GM08714 (cell line): ENCODE measurements at regions not wholly inside any gene's neighbourhood (a gene's known extent, or its start where the extent isn't known, plus 50 kb on each side); places are given as distances from the start of the nearest gene placed in this dataset.

Source experiments
- H3K4me3 ChIP-seq: fragments of 200-500 bp; sonication (Bioruptor generic); 2 replicates; pipeline ENCODE4 v1.5.1; 2014; ENCODE audit warnings: mild to moderate bottlenecking, low read length, inconsistent platforms
- ZNF274 ChIP-seq: IDR thresholded peaks from 2 replicates; pipeline ENCODE4 v1.6.1; 2012; ENCODE audit warnings: mild to moderate bottlenecking, low read depth, low read length

DNA sequence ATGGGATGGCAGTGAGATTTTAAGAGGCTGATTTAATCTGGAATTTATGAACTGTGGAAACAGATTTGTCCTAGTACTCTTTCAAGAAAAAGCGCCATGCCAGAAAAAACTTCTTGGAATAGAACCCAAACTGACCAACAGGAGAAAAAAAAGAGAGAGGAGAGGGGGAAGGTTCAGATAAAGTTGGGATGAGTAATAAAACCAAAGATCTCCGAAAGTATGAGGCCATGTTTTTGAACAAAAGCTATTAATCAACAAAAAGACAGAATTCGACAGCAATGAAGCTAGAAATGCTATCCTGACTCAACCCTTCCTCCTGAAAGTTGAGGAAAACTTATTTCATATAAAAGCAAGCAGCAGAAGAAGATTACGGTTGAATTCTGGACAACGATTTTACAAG, 135.5 kb downstream of the CEMIP2 start:
- no peak for TF ChIP-seq ZNF274
- no peak overlapping the region for H3K4me3 ChIP-seq

DNA sequence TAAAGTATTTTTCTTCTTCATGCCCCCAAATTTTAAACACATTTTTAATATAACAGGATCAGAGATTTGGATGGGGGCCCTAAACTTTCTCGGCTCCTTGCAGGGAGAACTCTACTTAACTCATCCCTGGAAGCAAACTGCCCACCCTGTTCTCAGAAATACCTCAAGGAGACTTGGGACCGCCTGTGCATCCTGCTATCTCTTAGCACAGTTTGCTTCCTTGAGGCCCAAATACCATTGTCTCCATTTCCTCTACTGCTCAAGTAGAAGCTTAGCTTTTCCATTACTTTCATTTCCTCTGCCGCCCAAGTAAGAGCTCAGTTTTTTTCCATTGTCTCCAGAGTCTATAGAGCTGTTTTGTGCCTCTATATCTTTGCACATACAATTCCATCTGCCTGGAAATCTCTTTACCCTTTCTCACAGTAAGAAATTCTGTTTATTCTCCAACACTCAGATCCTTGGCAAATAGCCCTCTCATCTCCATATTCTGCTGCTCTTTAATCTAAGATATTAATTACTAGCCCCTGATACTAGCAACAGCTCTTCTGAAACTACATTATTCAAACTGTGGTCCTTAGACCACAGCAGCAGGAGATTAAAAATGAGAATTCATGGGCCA, 137.8 kb downstream of the CEMIP2 start:
- H3K4me3 ChIP-seq = no peak overlapping the region
- TF ChIP-seq ZNF274 = no peak

DNA sequence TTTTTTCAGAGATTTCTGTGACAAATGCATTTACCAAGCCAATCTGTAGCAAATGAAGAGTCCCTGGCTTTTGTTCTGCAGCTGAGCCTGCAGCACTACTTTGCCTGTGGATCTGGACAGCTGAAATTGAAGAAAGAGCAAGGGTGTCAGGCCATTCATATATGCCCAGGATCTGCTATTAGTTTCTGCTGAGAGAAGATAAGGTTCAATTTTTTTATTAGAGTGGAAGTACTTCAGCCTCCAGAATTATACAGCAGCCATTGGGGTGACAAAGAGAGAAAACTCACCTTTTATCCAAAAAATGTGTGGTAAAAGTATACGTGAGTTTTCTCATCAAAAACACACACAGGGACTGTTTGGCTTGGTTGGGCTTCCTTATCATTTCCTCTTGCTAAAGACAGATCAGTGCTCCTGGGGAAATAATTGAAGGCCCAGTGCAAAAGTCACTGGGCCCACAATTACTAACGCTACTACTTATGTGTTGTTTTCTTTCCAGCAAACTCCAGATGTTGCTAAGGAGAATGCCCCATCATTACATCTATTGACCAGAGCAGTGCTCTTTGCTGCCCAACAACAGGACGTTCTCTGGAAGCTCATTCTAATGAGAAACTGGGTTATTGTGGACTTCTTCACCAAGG, 138.6 kb downstream of the CEMIP2 start:
- no peak for TF ChIP-seq ZNF274
- H3K4me3 ChIP-seq = no peak overlapping the region

DNA sequence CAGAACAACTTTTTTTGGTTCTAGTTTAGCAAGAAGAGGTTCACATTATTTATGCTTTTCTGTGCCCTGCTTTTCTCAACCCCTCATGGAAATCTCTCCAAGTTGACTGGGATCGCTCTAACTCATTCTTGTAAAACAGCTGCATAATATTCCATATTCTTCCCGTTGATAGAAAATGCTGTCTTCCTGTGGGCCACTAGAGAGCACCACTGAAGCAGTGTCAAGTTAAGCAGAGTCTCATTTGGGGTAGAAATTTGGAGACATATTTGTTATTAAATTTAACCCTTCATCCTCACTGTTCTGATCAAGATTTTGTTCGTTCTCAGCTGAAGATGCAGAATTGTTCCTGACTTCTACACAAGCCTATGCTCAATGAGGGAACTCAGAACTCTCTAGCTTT, 140.1 kb downstream of the CEMIP2 start:
- TF ChIP-seq ZNF274 = no peak
- H3K4me3 ChIP-seq = no peak overlapping the region

DNA sequence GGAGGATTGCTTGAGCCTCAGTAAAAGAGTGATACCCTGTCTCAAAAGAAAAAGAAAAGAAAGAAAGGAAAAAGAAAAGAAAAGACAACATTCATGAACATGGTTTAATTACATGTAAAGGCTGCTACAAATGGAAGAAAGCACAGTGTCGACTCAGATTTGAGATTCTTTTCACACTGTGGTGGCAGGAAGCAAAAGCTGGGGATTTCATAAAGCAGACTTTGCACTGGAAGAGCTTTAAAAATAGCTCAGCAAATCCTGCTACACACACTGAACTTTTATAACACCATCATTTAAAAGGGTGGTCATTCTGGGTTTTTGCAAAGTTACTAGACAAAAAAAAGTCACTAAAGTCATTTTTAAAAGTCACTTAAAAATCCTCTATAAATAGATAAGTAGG, 140.8 kb downstream of the CEMIP2 start:
- no peak for TF ChIP-seq ZNF274
- no peak overlapping the region for H3K4me3 ChIP-seq

DNA sequence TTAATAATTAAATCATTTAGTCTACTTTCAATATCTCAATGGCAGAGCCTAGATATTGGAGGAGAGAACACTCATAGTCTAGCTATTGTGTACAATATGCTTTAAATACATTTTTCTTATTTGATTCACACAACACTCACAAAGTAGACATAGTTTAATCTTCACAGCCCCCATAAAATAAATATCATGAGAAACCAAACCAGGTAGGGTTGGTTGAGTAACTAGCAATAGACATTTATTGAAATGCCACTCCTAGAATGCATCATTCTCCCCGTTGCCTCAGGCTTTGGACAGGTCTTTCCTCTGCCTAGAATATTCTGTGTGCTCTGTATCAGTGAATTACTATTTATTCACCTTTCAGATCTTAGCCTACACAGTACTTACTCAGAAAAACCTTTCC, 141.9 kb downstream of the CEMIP2 start:
- no peak for TF ChIP-seq ZNF274
- no peak overlapping the region for H3K4me3 ChIP-seq

DNA sequence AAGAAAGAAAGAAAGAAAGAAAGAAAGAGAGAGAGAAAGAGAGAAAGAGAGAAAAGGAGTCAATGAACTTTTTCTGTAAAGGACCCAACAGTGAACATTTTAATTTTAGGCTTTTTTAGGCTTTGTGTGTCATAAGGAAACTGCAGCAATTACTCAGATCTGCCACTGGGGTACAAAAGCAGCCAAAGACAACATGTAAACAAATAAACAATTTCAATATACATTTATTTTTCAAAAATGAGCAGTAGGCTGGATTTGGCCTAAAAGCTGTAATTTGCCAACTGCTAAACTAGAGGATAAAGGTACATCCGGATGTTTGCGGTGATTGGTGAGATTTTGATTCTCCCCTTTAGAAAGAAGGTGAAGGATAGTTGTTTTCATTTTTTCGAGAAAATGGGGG, 143.6 kb downstream of the CEMIP2 start:
- no peak for TF ChIP-seq ZNF274
- H3K4me3 ChIP-seq = no peak overlapping the region

DNA sequence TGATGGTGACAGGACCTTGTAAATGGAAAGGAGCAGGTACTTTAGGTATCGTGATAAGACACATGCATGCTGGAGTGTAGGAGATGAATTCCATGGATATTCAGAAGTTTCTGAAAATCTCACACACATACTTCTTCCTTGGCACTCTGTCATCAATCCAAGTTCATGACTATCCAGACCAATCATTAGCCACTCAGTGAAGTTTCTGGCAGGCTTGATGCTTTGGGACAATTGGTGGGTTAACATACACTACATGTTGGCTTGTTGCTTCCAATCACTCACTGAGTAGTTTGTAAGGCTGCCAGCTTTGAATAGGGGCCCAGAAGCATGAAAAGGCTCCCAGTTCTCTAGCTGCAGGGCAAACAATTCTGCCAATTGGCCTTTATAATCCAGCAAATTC, 147.6 kb downstream of the CEMIP2 start:
- no peak for TF ChIP-seq ZNF274
- no peak overlapping the region for H3K4me3 ChIP-seq

DNA sequence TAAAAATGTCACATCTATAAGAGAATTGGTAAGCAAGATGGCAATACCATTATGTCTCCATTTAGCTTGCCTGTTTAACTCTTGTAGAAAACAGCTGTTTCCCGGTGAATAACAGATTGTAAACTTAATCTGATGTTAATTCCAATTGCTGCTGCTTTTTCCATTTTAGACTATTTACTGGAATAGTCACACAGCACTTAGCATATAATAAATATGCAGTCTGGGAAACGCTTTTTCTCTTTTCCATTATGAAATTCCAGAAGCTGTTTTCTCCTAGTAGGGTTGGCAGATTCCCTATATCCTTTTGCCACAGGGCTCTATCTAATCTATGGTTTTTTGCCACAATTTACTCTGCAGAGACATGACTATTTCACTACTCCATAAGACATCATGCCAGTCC, 148.0 kb downstream of the CEMIP2 start:
- H3K4me3 ChIP-seq = no peak overlapping the region
- TF ChIP-seq ZNF274 = no peak

DNA sequence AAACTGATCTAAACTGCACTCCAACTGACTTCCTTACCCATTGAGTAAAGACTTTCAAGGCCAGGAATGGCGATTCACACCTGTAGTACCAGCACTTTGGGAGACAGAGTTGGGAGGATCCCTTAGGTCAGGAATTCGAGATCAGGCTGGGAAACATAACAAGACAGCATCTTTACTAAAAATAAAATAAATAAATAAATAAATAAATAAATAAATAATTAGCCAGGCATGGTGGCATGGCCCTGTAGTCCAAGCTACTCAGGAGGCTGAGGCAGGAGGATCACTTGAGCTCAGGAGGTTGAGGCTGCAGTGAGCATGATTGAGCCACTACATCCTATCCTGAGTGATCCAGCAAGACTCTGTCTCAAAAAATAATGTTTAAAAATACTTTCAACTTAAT, 148.4 kb downstream of the CEMIP2 start:
- no peak overlapping the region for H3K4me3 ChIP-seq
- no peak for TF ChIP-seq ZNF274

DNA sequence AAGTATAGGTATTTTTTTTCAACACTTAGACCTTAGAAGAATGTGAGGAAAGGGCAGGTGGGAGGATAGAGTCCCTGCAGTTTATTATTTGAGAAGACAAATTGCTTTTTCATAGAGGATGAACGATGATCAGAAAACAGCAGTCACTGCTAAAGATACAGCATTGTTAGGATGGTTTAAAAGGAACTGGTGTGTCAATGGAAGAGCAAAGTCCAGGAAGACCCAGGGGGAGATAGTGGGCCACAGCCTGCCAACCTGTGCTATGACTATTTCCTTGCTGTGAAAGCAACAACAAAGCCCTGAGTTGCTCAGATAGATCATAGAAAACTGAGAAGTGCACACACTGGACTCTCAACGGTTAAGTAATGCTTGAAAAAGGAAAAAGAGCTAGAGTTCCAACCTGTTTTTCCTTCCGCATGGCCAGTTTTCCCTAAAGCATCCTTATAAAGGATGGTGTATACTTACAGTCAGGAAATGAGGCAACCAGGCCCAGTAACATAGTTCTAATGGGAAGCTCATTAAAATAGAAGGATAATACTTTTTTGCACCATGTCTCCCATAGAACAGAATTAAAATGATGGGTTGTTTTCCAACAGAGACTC, 153.8 kb downstream of the CEMIP2 start:
- H3K4me3 ChIP-seq = no peak overlapping the region
- TF ChIP-seq ZNF274 = no peak

DNA sequence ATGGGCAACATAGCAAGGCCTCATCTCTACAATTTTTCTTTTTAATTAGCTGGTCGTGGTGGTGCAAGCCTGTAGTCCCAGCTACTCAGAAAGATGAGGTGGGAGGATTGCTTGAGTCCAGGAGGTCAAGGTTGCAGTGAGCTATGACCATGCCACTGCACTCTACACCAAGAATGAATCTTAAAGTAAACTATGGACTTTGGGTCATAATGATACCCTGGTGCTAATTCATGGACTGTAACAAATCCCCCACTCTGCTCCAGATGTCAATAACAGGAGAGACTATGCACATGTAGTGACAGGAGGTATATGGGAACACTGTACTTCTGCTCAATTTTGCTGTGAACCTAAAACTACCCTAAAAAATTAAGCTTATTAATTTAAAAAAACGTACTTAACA, 155.4 kb downstream of the CEMIP2 start:
- no peak overlapping the region for H3K4me3 ChIP-seq
- TF ChIP-seq ZNF274 = no peak

DNA sequence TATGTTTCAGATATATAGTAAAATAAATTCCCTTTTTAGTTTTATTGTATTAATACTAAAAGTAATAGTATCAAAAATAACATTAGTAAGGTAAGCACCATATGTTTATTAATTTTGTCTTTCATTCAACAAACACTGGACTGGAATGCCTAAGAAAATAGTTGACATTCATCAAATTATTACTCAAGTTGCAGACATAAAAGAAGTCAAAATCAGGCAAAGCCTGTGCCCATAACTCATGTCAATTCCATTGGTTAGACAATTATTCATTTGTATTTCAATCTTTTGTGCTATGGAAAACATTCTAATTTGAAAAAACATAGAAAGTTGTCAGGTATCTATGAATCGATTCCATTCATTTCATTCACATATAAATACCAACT, 158.9 kb downstream of the CEMIP2 start:
- no peak for TF ChIP-seq ZNF274
- H3K4me3 ChIP-seq = no peak overlapping the region

DNA sequence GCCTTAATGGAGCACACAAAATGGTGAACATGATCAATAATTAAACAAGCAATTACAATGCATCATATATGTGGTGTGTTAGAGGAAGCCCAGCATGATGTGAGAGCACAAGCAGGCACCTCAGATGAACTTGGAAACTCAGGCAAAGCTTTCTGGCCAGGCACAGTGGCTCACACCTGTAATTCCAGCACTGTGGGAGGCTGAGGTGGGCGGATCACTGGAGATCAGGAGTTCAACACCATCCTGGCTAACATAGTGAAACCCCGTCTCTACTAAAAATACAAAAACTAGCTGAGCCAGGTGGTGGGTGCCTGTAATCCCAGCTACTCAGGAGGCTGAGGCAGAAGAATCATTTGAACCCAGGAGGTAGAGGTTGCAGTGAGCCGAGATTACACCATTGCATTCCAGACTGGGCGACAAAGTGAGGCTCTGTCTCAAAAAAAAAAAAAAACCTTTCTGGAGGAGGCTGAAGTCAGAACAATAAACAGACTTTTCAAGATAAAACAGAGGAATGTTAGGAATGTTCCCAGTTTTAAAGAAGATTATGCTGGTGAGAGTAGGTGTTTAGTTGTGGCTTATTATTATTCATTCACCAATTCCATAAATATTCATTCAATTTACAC, 159.4 kb downstream of the CEMIP2 start:
- TF ChIP-seq ZNF274 = no peak
- no peak overlapping the region for H3K4me3 ChIP-seq

DNA sequence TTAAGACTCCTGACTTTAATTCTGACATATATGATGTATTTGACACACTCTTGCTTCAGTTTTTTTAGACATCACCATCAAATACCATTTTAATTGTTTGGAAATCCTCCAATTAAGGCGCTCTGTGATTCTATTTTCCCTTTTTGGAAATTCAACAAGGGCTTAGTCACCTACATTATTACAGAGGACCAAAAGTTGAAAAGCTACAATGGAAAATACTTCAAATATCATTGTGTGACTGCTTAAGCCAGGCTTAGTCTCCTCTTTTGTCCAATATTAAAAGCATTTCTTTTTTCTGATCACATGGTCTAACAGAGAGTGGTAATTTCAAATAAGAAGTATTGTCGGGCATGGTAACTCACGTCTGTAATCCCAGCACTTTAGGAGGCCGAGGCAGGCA, 160.3 kb downstream of the CEMIP2 start:
- no peak overlapping the region for H3K4me3 ChIP-seq
- no peak for TF ChIP-seq ZNF274
